ACHN (cell line): ENCODE measurements at regions not wholly inside any gene's neighbourhood (a gene's known extent, or its start where the extent isn't known, plus 50 kb on each side); places are given as distances from the start of the nearest gene placed in this dataset.

Source experiments
- DNase-seq: peaks from one replicate; pipeline ENCODE4 v3.0.0-alpha.2; 2015
- in situ Hi-C: cut with HindIII; loops from 2 replicates; pipeline ENCODE4 v1.10.0; 2017; ENCODE audit warnings: low sequenced_read_pairs, low pct_ligation_motif_present, low pct_unique_long_range_greater_than_20kb

- in situ Hi-C loops: no loop called here
- no peak for DNase-seq
Measured at GRCh38 chr2:66702301-66702700, 267.4 kb downstream of the MEIS1 start.

GRCh38 chr2:66704786-66705185, 269.9 kb downstream of the MEIS1 start:
- in situ Hi-C loops: no loop called here
- DNase-seq: no peak

- DNase-seq: no peak
- in situ Hi-C loops: no loop called here
Measured at GRCh38 chr2:66714610-66715009, 279.7 kb downstream of the MEIS1 start.

- DNase-seq: no peak
Measured at GRCh38 chr2:66717218-66717905, 282.4 kb downstream of the MEIS1 start.

GRCh38 chr2:66717973-66718372, 283.0 kb downstream of the MEIS1 start:
- DNase-seq: no peak

More at GRCh38 chr2:66717218-66717905, 282.4 kb downstream of the MEIS1 start:
- in situ Hi-C loops: no loop called here

GRCh38 chr2:66721776-66722175, 286.9 kb downstream of the MEIS1 start:
- DNase-seq: no peak
- in situ Hi-C loops: no loop called here

More at GRCh38 chr2:66717973-66718372, 283.0 kb downstream of the MEIS1 start:
- in situ Hi-C loops: no loop called here

GRCh38 chr2:66724241-66724640, 289.3 kb downstream of the MEIS1 start:
- no peak for DNase-seq
- in situ Hi-C loops: no loop called here

- no peak for DNase-seq
- in situ Hi-C loops: no loop called here
Measured at GRCh38 chr2:66729416-66730330, 294.7 kb downstream of the MEIS1 start.

- DNase-seq: no peak
- in situ Hi-C loops: no loop called here
Measured at GRCh38 chr2:66730441-66730840, 295.5 kb downstream of the MEIS1 start.

- no peak for DNase-seq
- in situ Hi-C loops: no loop called here
Measured at GRCh38 chr2:66733364-66733999, 298.6 kb downstream of the MEIS1 start.

- in situ Hi-C loops: no loop called here
Measured at GRCh38 chr2:66748939-66749338, 314.0 kb downstream of the MEIS1 start.

GRCh38 chr2:66749566-66749965, 314.6 kb downstream of the MEIS1 start:
- DNase-seq: no peak
- in situ Hi-C loops: no loop called here

More at GRCh38 chr2:66748939-66749338, 314.0 kb downstream of the MEIS1 start:
- no peak for DNase-seq

GRCh38 chr2:66753257-66753656, 318.3 kb downstream of the MEIS1 start:
- in situ Hi-C loops: no loop called here
- DNase-seq: no peak

- no peak for DNase-seq
- in situ Hi-C loops: no loop called here
Measured at GRCh38 chr2:66753660-66754059, 318.7 kb downstream of the MEIS1 start.

GRCh38 chr2:66755974-66756373, 321.0 kb downstream of the MEIS1 start:
- in situ Hi-C loops: no loop called here

GRCh38 chr2:66761826-66762225, 326.9 kb downstream of the MEIS1 start:
- in situ Hi-C loops: no loop called here
- no peak for DNase-seq

More at GRCh38 chr2:66755974-66756373, 321.0 kb downstream of the MEIS1 start:
- no peak for DNase-seq

- in situ Hi-C loops: no loop called here
Measured at GRCh38 chr2:66762761-66763160, 327.8 kb downstream of the MEIS1 start.

GRCh38 chr2:66766582-66766981, 331.7 kb downstream of the MEIS1 start:
- no peak for DNase-seq
- in situ Hi-C loops: no loop called here

More at GRCh38 chr2:66762761-66763160, 327.8 kb downstream of the MEIS1 start:
- DNase-seq: no peak

- in situ Hi-C loops: no loop called here
- DNase-seq: no peak
Measured at GRCh38 chr2:66771359-66771976, 336.5 kb downstream of the MEIS1 start.
